ENCODE measurements at regions not wholly inside any gene's neighbourhood (a gene's known extent, or its start where the extent isn't known, plus 50 kb on each side); places are given as distances from the start of the nearest gene placed in this dataset.

- FAIRE-seq (no peak), DNase-seq (ENCODE audit: insufficient read length, low spot score) (no peak)
Observed at GRCh38 chr22:49452362-49452946, 375.2 kb downstream of the BRD1 start.

GRCh38 chr22:49451070-49451840, 376.4 kb downstream of the BRD1 start:
- FAIRE-seq (no peak), DNase-seq (ENCODE audit: insufficient read length, low spot score) (no peak)

- no peak for FAIRE-seq
- DNase-seq (ENCODE audit: insufficient read length, low spot score): no peak
Observed at GRCh38 chr22:49450498-49450897, 377.2 kb downstream of the BRD1 start.

GRCh38 chr22:49449811-49450446, 377.7 kb downstream of the BRD1 start:
- FAIRE-seq (no peak), DNase-seq (ENCODE audit: insufficient read length, low spot score) (no peak)

GRCh38 chr22:49449377-49449776, 378.3 kb downstream of the BRD1 start:
- no peak for DNase-seq (ENCODE audit: insufficient read length, low spot score)
- no peak for FAIRE-seq

GRCh38 chr22:49448526-49448925, 379.1 kb downstream of the BRD1 start:
- no peak for FAIRE-seq
- DNase-seq (ENCODE audit: insufficient read length, low spot score): no peak

- FAIRE-seq: no peak
- no peak for DNase-seq (ENCODE audit: insufficient read length, low spot score)
Observed at GRCh38 chr22:49447837-49448236, 379.8 kb downstream of the BRD1 start.

- FAIRE-seq (no peak), DNase-seq (ENCODE audit: insufficient read length, low spot score) (no peak)
Observed at GRCh38 chr22:49446759-49447710, 380.6 kb downstream of the BRD1 start.

- no peak for DNase-seq (ENCODE audit: insufficient read length, low spot score)
- FAIRE-seq: no peak
Observed at GRCh38 chr22:49446145-49446758, 381.4 kb downstream of the BRD1 start.

- DNase-seq (ENCODE audit: insufficient read length, low spot score) (no peak), FAIRE-seq (no peak)
Observed at GRCh38 chr22:49444781-49445180, 382.9 kb downstream of the BRD1 start.

- no peak for FAIRE-seq
Observed at GRCh38 chr22:49440931-49441330, 386.7 kb downstream of the BRD1 start.

GRCh38 chr22:49439373-49439772, 388.3 kb downstream of the BRD1 start:
- no peak for DNase-seq (ENCODE audit: insufficient read length, low spot score)

More at GRCh38 chr22:49440931-49441330, 386.7 kb downstream of the BRD1 start:
- no peak for DNase-seq (ENCODE audit: insufficient read length, low spot score)

GRCh38 chr22:49437956-49438355, 389.7 kb downstream of the BRD1 start:
- FAIRE-seq: no peak
- DNase-seq (ENCODE audit: insufficient read length, low spot score): no peak

More at GRCh38 chr22:49439373-49439772, 388.3 kb downstream of the BRD1 start:
- FAIRE-seq: no peak

- FAIRE-seq: no peak
- DNase-seq (ENCODE audit: insufficient read length, low spot score): no peak
Observed at GRCh38 chr22:49437356-49437755, 390.3 kb downstream of the BRD1 start.

- FAIRE-seq (no peak), DNase-seq (ENCODE audit: insufficient read length, low spot score) (no peak)
Observed at GRCh38 chr22:49436056-49436455, 391.6 kb downstream of the BRD1 start.

- FAIRE-seq: no peak
Observed at GRCh38 chr22:49435596-49435995, 392.1 kb downstream of the BRD1 start.

GRCh38 chr22:49433717-49434611, 393.7 kb downstream of the BRD1 start:
- DNase-seq (ENCODE audit: insufficient read length, low spot score): no peak
- no peak for FAIRE-seq

More at GRCh38 chr22:49435596-49435995, 392.1 kb downstream of the BRD1 start:
- DNase-seq (ENCODE audit: insufficient read length, low spot score): no peak

- FAIRE-seq: no peak
- no peak for DNase-seq (ENCODE audit: insufficient read length, low spot score)
Observed at GRCh38 chr22:49432897-49433443, 394.7 kb downstream of the BRD1 start.

Measured in HTR-8/SVneo (cell line).